ENCODE measurements at regions not wholly inside any gene's neighbourhood (a gene's known extent, or its start where the extent isn't known, plus 50 kb on each side); places are given as distances from the start of the nearest gene placed in this dataset.

DNA sequence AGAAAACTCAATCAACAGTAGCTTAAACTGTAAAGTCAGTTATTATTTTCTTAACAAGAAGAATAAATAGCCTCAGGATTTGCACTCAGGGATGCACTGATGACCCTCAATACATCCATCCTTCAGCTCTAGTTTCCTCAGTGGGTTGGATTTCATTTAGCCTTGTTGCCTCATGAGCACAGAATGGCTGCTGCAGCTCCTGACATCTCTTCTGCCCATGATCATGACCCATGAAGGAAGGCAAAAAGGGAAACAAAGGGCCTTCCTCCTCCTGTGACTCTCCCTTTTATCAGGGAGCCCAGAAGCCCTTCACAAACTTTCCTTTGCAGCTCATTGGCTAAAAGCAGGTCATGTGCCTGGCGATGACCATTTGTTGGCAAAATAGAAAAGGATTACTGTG is 51.2 kb upstream of the KCNG1 start:
- Histone ChIP-seq H3K27me3 (peaks cover 0 to 75% (median 61%) of the 10 kb centered on the region in 7 donors), H3K4me1 (no peaks in the 10 kb centered on the region), H3K27ac (no peak overlapping the region), H3K9me3 (peaks cover 0 to 7% (median 0%) of the 10 kb centered on the region in 11 donors), H3K36me3 (no peaks in the 10 kb centered on the region), H3K4me3 (no peak overlapping the region)
- no peak for DNase-seq
- no peak for ATAC-seq
- 85 to 98% methylated on average over 1 of the region's 1 CpG for WGBS, 2 donors
- intact Hi-C loops (cut with DNase I), result no loop called here
- TF ChIP-seq CTCF (IDR thresholded peaks at IDR 0.05), result no peak

Measured in heart right ventricle (tissue), 16 donors.